Lung (tissue), 11 donors: ENCODE measurements at regions not wholly inside any gene's neighbourhood (a gene's known extent, or its start where the extent isn't known, plus 50 kb on each side); places are given as distances from the start of the nearest gene placed in this dataset.

Experiments used
- ATAC-seq: fragments of 200-7000 bp; cut with Tn5 transposase; one replicate; pipeline ENCODE4 v1.9.1; 2020; ENCODE audit warnings: moderate number of reproducible peaks; ENCODE audit not compliant: insufficient read depth, low FRiP score
- DNase-seq, 3 donors: peaks; one replicate each; pipeline ENCODE4 v3.0.0-alpha.2; 2013 to 2017
- H3K27ac ChIP-seq, 2 donors: one replicate each; pipeline ENCODE4 v1.5.1; 2013; ENCODE audit warnings: mild to moderate bottlenecking in 2 of 2, moderate library complexity in 2 of 2, control low read depth in 1 of 2, inconsistent platforms in 1 of 2, low read depth in 1 of 2, low read length in 1 of 2
- H3K27me3 ChIP-seq, 3 donors: one replicate each; pipeline ENCODE4 v1.5.1; 2013; ENCODE audit warnings: low read length in 2 of 3; ENCODE audit not compliant: control insufficient read depth in 3 of 3, insufficient read depth in 3 of 3
- H3K36me3 ChIP-seq, 4 donors: one replicate each; pipeline ENCODE4 v1.5.1; 2013; ENCODE audit warnings: low read length in 4 of 4, mild to moderate bottlenecking in 1 of 4, moderate library complexity in 1 of 4; ENCODE audit not compliant: control insufficient read depth in 4 of 4, insufficient read depth in 4 of 4
- H3K4me1 ChIP-seq, 5 donors: one replicate each; pipeline ENCODE4 v1.5.1; 2013; ENCODE audit warnings: low read length in 5 of 5, mild to moderate bottlenecking in 2 of 5, moderate library complexity in 1 of 5; ENCODE audit not compliant: control insufficient read depth in 5 of 5, insufficient read depth in 5 of 5
- H3K4me3 ChIP-seq: one replicate; pipeline ENCODE4 v1.5.1; 2013; ENCODE audit warnings: mild to moderate bottlenecking, control low read depth, moderate library complexity
- H3K9ac ChIP-seq, 2 donors: one replicate each; pipeline ENCODE4 v1.5.1; 2013; ENCODE audit warnings: low read length in 2 of 2, control low read depth in 1 of 2; ENCODE audit not compliant: insufficient read depth in 1 of 2
- H3K9me3 ChIP-seq, 4 donors: one replicate each; pipeline ENCODE4 v1.5.1; 2013; ENCODE audit warnings: low read length in 3 of 4, mild to moderate bottlenecking in 1 of 4, moderate library complexity in 1 of 4; ENCODE audit not compliant: control insufficient read depth in 4 of 4, insufficient read depth in 3 of 4
- WGBS, 2 donors: extraction: QIAGEN DNeasy Blood & Tissue Kit; methylation state at CpG; one replicate each; pipeline ENCODE4 v1.1.7; 2013; 5-methylcytosine and 5-hydroxymethylcytosine counted together
- TF ChIP-seq, protein P1 (sequence below): IDR thresholded peaks from 2 replicates; pipeline ENCODE4 v1.5.1; 2012; ENCODE audit warnings: mild to moderate bottlenecking; ENCODE audit errors: control extremely low read depth, extremely low read depth
- donor health status: control.
- donor health status: control.
- donor health status: Bipolar disorder and iron deficiency.
- donor health status: healthy.
- donor health status: DM: yes; HTN: yes; CAD: no.

GRCh38 chr2:120930236-120930635 is 194.6 kb downstream of the GLI2 start:
- no peak overlapping the region for H3K4me3 ChIP-seq
- TF ChIP-seq, protein P1, sequence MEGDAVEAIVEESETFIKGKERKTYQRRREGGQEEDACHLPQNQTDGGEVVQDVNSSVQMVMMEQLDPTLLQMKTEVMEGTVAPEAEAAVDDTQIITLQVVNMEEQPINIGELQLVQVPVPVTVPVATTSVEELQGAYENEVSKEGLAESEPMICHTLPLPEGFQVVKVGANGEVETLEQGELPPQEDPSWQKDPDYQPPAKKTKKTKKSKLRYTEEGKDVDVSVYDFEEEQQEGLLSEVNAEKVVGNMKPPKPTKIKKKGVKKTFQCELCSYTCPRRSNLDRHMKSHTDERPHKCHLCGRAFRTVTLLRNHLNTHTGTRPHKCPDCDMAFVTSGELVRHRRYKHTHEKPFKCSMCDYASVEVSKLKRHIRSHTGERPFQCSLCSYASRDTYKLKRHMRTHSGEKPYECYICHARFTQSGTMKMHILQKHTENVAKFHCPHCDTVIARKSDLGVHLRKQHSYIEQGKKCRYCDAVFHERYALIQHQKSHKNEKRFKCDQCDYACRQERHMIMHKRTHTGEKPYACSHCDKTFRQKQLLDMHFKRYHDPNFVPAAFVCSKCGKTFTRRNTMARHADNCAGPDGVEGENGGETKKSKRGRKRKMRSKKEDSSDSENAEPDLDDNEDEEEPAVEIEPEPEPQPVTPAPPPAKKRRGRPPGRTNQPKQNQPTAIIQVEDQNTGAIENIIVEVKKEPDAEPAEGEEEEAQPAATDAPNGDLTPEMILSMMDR = no peak
- H3K9me3 ChIP-seq = peaks cover 0 to 6% (median 0%) of the 10 kb centered on the region in 4 donors
- peaks cover 0 to 27% (median 7%) of the 10 kb centered on the region in 4 donors for H3K36me3 ChIP-seq
- 95 to 99% methylated on average over 10 of the region's 10 CpGs for WGBS, 2 donors
- peaks cover 0 to 32% (median 14%) of the 10 kb centered on the region in 5 donors for H3K4me1 ChIP-seq
- no peak for DNase-seq
- H3K9ac ChIP-seq = no peak overlapping the region
- no peaks in the 10 kb centered on the region for H3K27me3 ChIP-seq
- no peak for ATAC-seq
- no peak overlapping the region for H3K27ac ChIP-seq

DNA sequence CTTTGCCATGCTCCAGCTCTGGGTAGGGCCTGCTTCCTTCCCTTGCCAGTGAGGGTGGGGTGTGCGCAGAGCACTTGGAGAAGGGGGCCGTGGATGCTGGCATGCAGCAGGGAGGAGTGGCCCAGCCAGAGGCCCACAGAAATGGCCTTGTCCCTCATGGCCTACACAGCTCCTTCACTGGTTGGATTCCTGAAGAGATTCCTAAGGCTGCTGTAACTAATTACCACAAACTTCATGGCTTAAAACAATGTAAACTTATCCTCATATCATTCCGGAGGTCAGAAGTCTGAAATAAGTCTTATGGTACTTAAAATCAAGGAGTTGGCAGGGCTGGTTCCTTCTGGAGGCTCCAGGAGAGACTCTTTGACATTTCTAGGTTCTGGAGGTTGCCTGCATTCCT is 195.2 kb downstream of the GLI2 start:
- Histone ChIP-seq H3K27ac (no peak overlapping the region), H3K36me3 (peaks cover 0 to 27% (median 7%) of the 10 kb centered on the region in 4 donors), H3K27me3 (no peaks in the 10 kb centered on the region), H3K4me3 (no peak overlapping the region), H3K9me3 (peaks cover 0 to 6% (median 0%) of the 10 kb centered on the region in 4 donors), H3K4me1 (peaks cover 0 to 38% (median 20%) of the 10 kb centered on the region in 5 donors), H3K9ac (no peak overlapping the region)
- ATAC-seq = no peak
- TF ChIP-seq, protein P1 = no peak
- DNase-seq = no peak
- 91 to 96% methylated on average over 3 of the region's 3 CpGs for WGBS, 2 donors

GRCh38 chr2:120932472-120932871 is 196.8 kb downstream of the GLI2 start:
- Histone ChIP-seq H3K9ac (no peak overlapping the region), H3K4me3 (no peak overlapping the region), H3K36me3 (peaks cover 0 to 27% (median 7%) of the 10 kb centered on the region in 4 donors), H3K27me3 (no peaks in the 10 kb centered on the region), H3K4me1 (peaks cover 0 to 54% (median 36%) of the 10 kb centered on the region in 5 donors), H3K9me3 (peaks cover 0 to 6% (median 0%) of the 10 kb centered on the region in 4 donors), H3K27ac (no peak overlapping the region)
- no peak for DNase-seq
- TF ChIP-seq, protein P1 = no peak
- 82 to 90% methylated on average over 7 of the region's 7 CpGs for WGBS, 2 donors
- ATAC-seq = no peak

GRCh38 chr2:120932881-120933280 is 197.2 kb downstream of the GLI2 start:
- Histone ChIP-seq H3K9me3 (peaks cover 0 to 6% (median 0%) of the 10 kb centered on the region in 4 donors), H3K27me3 (no peaks in the 10 kb centered on the region), H3K4me3 (no peak overlapping the region), H3K27ac (no peak overlapping the region), H3K36me3 (peaks cover 0 to 26% (median 7%) of the 10 kb centered on the region in 4 donors), H3K4me1 (peaks cover 0 to 59% (median 39%) of the 10 kb centered on the region in 5 donors), H3K9ac (no peak overlapping the region)
- TF ChIP-seq, protein P1 = no peak
- ATAC-seq (no peak), DNase-seq (peak in 1 of 3 donors; percentile 28)
- 85% methylated on average over 7 of the region's 7 CpGs for WGBS, 2 donors
